Liver (tissue), 8 donors: ENCODE measurements at regions not wholly inside any gene's neighbourhood (a gene's known extent, or its start where the extent isn't known, plus 50 kb on each side); places are given as distances from the start of the nearest gene placed in this dataset.

ENCODE experiments used
- DNase-seq: peaks from one replicate; pipeline ENCODE4 v3.0.0-alpha.2; 2017; ENCODE audit warnings: low spot score
- H3K27ac ChIP-seq, 2 donors: one replicate each; pipeline ENCODE4 v1.7.0; 2013; ENCODE audit warnings: inconsistent platforms in 2 of 2, low read length in 2 of 2, control low read depth in 1 of 2, low read depth in 1 of 2, mild to moderate bottlenecking in 1 of 2
- H3K27me3 ChIP-seq, 4 donors: one replicate each; pipeline versions ENCODE4 v1.6.1 to v1.7.0; 2013; ENCODE audit warnings: low read length in 3 of 4, inconsistent platforms in 1 of 4, mild to moderate bottlenecking in 1 of 4, moderate library complexity in 1 of 4; ENCODE audit not compliant: control insufficient read depth in 4 of 4, insufficient read depth in 4 of 4
- H3K36me3 ChIP-seq, 4 donors: one replicate each; pipeline versions ENCODE4 v1.6.1 to v1.7.0; 2013; ENCODE audit warnings: low read length in 3 of 4, mild to moderate bottlenecking in 3 of 4, low read depth in 1 of 4, moderate library complexity in 1 of 4; ENCODE audit not compliant: control insufficient read depth in 4 of 4, insufficient read depth in 3 of 4
- H3K4me1 ChIP-seq, 4 donors: one replicate each; pipeline versions ENCODE4 v1.6.1 to v1.7.0; 2013; ENCODE audit warnings: low read length in 3 of 4, mild to moderate bottlenecking in 3 of 4, moderate library complexity in 1 of 4; ENCODE audit not compliant: control insufficient read depth in 4 of 4, insufficient read depth in 4 of 4
- H3K4me3 ChIP-seq, 3 donors: one replicate each; pipeline versions ENCODE4 v1.6.1 to v1.7.0; 2013; ENCODE audit warnings: low read length in 3 of 3, control low read depth in 1 of 3, low read depth in 1 of 3, mild to moderate bottlenecking in 1 of 3
- H3K9ac ChIP-seq, 2 donors: one replicate each; pipeline ENCODE4 v1.7.0; 2013; ENCODE audit warnings: low read length in 2 of 2, mild to moderate bottlenecking in 2 of 2, moderate library complexity in 2 of 2, control low read depth in 1 of 2, low read depth in 1 of 2
- H3K9me3 ChIP-seq, 4 donors: one replicate each; pipeline versions ENCODE4 v1.6.1 to v1.7.0; 2013; ENCODE audit warnings: low read length in 3 of 4; ENCODE audit not compliant: control insufficient read depth in 4 of 4
- EGR1 ChIP-seq, 2 donors: IDR thresholded peaks; 2 replicates each; pipeline ENCODE4 v1.6.1; 2016 to 2018; ENCODE audit warnings: antibody characterized with exemption in 2 of 2, low read depth in 2 of 2
- GABPA ChIP-seq, 2 donors: IDR thresholded peaks in 1 of 2; conservative IDR thresholded peaks in 1 of 2; 2 replicates each; pipeline ENCODE4 v1.6.1; 2016; ENCODE audit warnings: antibody characterized with exemption in 2 of 2, mild to moderate bottlenecking in 1 of 2, moderate library complexity in 1 of 2
- HNF4A ChIP-seq, 2 donors: conservative IDR thresholded peaks; 2 replicates each; pipeline ENCODE4 v1.6.1; 2016; ENCODE audit warnings: antibody characterized with exemption in 2 of 2, mild to moderate bottlenecking in 2 of 2
- HNF4G ChIP-seq: IDR thresholded peaks from 2 replicates; pipeline ENCODE4 v1.6.1; 2016; ENCODE audit warnings: antibody characterized with exemption
- MAX ChIP-seq: IDR thresholded peaks from 2 replicates; pipeline ENCODE4 v1.6.1; 2016; ENCODE audit warnings: antibody characterized with exemption
- NR2F2 ChIP-seq: IDR thresholded peaks from 2 replicates; pipeline ENCODE4 v1.6.1; 2016; ENCODE audit warnings: antibody characterized with exemption
- RAD21 ChIP-seq, 2 donors: IDR thresholded peaks; 2 replicates each; pipeline ENCODE4 v1.6.1; 2016; ENCODE audit warnings: antibody characterized with exemption in 2 of 2, mild to moderate bottlenecking in 2 of 2
- REST ChIP-seq: IDR thresholded peaks from 2 replicates; pipeline ENCODE4 v1.6.1; 2016; ENCODE audit warnings: antibody characterized with exemption, mild to moderate bottlenecking
- RXRA ChIP-seq, 2 donors: IDR thresholded peaks; 2 replicates each; pipeline ENCODE4 v1.6.1; 2017 to 2018; ENCODE audit warnings: antibody characterized with exemption in 2 of 2, mild to moderate bottlenecking in 1 of 2
- SP1 ChIP-seq: IDR thresholded peaks from 2 replicates; pipeline ENCODE4 v1.6.1; 2018; ENCODE audit warnings: antibody characterized with exemption, mild to moderate bottlenecking
- TAF1 ChIP-seq: conservative IDR thresholded peaks from 2 replicates; pipeline ENCODE4 v1.6.1; 2016; ENCODE audit warnings: antibody characterized with exemption, mild to moderate bottlenecking
- YY1 ChIP-seq: IDR thresholded peaks from 2 replicates; pipeline ENCODE4 v1.6.1; 2016; ENCODE audit warnings: antibody characterized with exemption, mild to moderate bottlenecking
- WGBS: extraction: QIAGEN DNeasy Blood & Tissue Kit; methylation state at CpG from one replicate; pipeline ENCODE4 v1.1.7; 2013; 5-methylcytosine and 5-hydroxymethylcytosine counted together
- TF ChIP-seq, protein P1 (sequence below): fragments of 150-350 bp; IDR thresholded peaks from 2 replicates; pipeline ENCODE4 v1.5.1; 2017; ENCODE audit warnings: improper control_type of control experiment, low read depth, low read length; ENCODE audit not compliant: missing input control
- TF ChIP-seq, protein P2 (sequence below): IDR thresholded peaks from 2 replicates; pipeline ENCODE4 v1.6.1; 2016; ENCODE audit warnings: antibody characterized with exemption
- TF ChIP-seq, protein P3 (sequence below): IDR thresholded peaks from 2 replicates; pipeline ENCODE4 v1.6.1; 2016; ENCODE audit warnings: antibody characterized with exemption
- donor health status: healthy.
- donor health status: healthy.
- donor health status: healthy.
- donor health status: healthy.
- donor health status: healthy.

DNA sequence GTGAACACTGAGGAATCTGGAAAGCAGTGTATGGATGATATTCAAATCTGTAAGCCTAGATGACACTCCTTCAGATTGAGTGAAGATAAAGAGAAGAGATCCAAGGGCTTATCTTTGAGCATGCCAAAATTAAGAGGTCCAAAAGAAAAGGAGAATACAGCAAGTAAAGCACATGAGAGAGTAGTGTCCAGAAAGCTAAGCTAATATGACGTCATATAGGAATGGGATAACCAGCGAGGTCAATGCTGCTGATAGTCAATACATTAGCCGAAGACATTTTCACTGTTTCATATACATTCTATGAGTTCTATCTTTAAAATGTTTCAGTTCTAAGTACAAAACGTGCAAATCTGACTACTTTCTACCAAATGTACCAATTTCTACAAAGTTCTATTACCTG lies 975.8 kb downstream of the TLE4 start:
- WGBS, result 68% methylated on average over 4 of the region's 4 CpGs
- H3K4me3 ChIP-seq, result no peak overlapping the region
- H3K9ac ChIP-seq, result no peak overlapping the region
- no peak overlapping the region for H3K27ac ChIP-seq
- peaks cover 0 to 1% (median 0%) of the 10 kb centered on the region in 4 donors for H3K9me3 ChIP-seq
- TF ChIP-seq, protein P1, sequence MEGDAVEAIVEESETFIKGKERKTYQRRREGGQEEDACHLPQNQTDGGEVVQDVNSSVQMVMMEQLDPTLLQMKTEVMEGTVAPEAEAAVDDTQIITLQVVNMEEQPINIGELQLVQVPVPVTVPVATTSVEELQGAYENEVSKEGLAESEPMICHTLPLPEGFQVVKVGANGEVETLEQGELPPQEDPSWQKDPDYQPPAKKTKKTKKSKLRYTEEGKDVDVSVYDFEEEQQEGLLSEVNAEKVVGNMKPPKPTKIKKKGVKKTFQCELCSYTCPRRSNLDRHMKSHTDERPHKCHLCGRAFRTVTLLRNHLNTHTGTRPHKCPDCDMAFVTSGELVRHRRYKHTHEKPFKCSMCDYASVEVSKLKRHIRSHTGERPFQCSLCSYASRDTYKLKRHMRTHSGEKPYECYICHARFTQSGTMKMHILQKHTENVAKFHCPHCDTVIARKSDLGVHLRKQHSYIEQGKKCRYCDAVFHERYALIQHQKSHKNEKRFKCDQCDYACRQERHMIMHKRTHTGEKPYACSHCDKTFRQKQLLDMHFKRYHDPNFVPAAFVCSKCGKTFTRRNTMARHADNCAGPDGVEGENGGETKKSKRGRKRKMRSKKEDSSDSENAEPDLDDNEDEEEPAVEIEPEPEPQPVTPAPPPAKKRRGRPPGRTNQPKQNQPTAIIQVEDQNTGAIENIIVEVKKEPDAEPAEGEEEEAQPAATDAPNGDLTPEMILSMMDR, result no peak
- no peak for TF ChIP-seq MAX
- TF ChIP-seq EGR1 (IDR thresholded peaks at IDR 0.05; ENCODE audit: low read depth in 2 of 2), result no peak
- TF ChIP-seq SP1, result no peak
- TF ChIP-seq NR2F2, result no peak
- no peak for TF ChIP-seq TAF1
- H3K4me1 ChIP-seq, result no peaks in the 10 kb centered on the region
- no peak for DNase-seq
- H3K27me3 ChIP-seq, result peaks cover 0 to 4% (median 0%) of the 10 kb centered on the region in 4 donors
- H3K36me3 ChIP-seq, result no peaks in the 10 kb centered on the region

DNA sequence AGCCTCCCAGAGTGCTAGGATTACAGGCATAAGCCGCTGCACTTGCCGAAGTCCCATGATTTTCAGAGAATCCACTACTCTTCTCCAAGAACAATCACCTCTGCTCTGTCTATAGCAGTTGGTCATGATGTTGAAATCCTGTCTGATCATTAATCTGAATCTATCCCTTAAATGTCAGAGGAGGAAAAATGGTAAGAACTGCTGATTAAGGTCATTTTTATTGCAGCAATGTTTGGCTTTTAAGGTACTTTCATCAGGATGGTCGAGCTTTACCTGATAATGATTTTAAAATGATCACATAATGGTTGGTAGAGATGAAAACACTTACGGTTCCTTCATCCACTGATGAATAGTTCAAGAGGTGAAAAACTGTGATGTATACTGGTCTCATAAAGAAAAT lies 968.6 kb downstream of the TLE4 start:
- 71% methylated on average over 4 of the region's 4 CpGs for WGBS
- H3K9me3 ChIP-seq, result peaks cover 0 to 1% (median 0%) of the 10 kb centered on the region in 4 donors
- H3K4me1 ChIP-seq, result no peaks in the 10 kb centered on the region
- H3K9ac ChIP-seq, result no peak overlapping the region
- DNase-seq, result no peak
- TF ChIP-seq TAF1 (no peak), YY1 (no peak), GABPA (IDR thresholded peaks at IDR 0.05 in 1 of 2, conservative IDR thresholded peaks at IDR 0.05 in 1 of 2) (no peak), NR2F2 (no peak), HNF4A (conservative IDR thresholded peaks at IDR 0.05) (no peak), HNF4G (no peak), RAD21 (IDR thresholded peaks at IDR 0.05) (no peak), SP1 (no peak), REST (no peak), RXRA (IDR thresholded peaks at IDR 0.05) (no peak), EGR1 (IDR thresholded peaks at IDR 0.05; ENCODE audit: low read depth in 2 of 2) (no peak), MAX (no peak)
- TF ChIP-seq, protein P1, result no peak
- TF ChIP-seq, protein P2, sequence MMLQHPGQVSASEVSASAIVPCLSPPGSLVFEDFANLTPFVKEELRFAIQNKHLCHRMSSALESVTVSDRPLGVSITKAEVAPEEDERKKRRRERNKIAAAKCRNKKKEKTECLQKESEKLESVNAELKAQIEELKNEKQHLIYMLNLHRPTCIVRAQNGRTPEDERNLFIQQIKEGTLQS, result no peak
- TF ChIP-seq, protein P3, sequence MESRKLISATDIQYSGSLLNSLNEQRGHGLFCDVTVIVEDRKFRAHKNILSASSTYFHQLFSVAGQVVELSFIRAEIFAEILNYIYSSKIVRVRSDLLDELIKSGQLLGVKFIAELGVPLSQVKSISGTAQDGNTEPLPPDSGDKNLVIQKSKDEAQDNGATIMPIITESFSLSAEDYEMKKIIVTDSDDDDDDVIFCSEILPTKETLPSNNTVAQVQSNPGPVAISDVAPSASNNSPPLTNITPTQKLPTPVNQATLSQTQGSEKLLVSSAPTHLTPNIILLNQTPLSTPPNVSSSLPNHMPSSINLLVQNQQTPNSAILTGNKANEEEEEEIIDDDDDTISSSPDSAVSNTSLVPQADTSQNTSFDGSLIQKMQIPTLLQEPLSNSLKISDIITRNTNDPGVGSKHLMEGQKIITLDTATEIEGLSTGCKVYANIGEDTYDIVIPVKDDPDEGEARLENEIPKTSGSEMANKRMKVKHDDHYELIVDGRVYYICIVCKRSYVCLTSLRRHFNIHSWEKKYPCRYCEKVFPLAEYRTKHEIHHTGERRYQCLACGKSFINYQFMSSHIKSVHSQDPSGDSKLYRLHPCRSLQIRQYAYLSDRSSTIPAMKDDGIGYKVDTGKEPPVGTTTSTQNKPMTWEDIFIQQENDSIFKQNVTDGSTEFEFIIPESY, result no peak
- H3K27ac ChIP-seq, result no peak overlapping the region
- H3K36me3 ChIP-seq, result no peaks in the 10 kb centered on the region
- no peak overlapping the region for H3K4me3 ChIP-seq
- peaks cover 0 to 4% (median 0%) of the 10 kb centered on the region in 4 donors for H3K27me3 ChIP-seq
